ENCODE measurements at regions not wholly inside any gene's neighbourhood (a gene's known extent, or its start where the extent isn't known, plus 50 kb on each side); places are given as distances from the start of the nearest gene placed in this dataset.

DNA sequence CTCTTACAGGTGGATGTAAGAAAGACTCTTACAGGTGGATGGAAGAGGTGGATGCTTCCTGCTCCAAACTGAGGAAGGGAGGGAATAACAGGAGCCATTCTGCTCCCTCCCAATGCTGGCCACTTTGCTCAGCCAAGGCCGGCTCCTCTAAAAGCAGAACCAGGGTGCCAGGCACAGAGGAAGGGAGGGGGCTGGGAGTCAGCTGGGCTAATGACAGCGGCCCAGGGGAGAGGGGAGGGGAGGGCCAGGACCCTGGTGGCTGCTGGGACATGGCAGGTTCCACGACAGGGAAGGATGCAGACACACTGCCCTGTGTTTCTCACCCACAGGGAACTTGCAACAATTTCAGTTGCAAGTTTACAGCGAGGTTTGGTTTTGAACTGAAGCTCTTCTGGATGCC lies 173.4 kb downstream of the ANAPC1 start:
- DNase-seq (no peak), ATAC-seq (no peak)
- Histone ChIP-seq H3K4me3 (ENCODE audit: low read length) (no peak overlapping the region), H3F3A (ENCODE audit: low read length, unreplicated experiment) (no peaks in the 10 kb centered on the region), H3K4me1 (ENCODE audit: insufficient read depth, low read length) (peaks cover 13% of the 10 kb centered on the region), H4K20me1 (ENCODE audit: low read length) (no peaks in the 10 kb centered on the region), H3K79me2 (ENCODE audit: low read length) (no peaks in the 10 kb centered on the region), H3K9me3 (ENCODE audit: low read length) (no peaks in the 10 kb centered on the region), H3K27me3 (ENCODE audit: low read length) (no peaks in the 10 kb centered on the region), H3K4me2 (ENCODE audit: low read length) (no peak overlapping the region), H3K9ac (ENCODE audit: low read length) (no peak overlapping the region), H3K27ac (ENCODE audit: low read length) (no peak overlapping the region), H2AFZ (ENCODE audit: low read length) (no peak overlapping the region), H3K36me3 (ENCODE audit: low read depth, low read length) (no peaks in the 10 kb centered on the region), H3K9me2 (replicated peaks; ENCODE audit: low read length) (no peaks in the 10 kb centered on the region)
- BruUV-seq (replicated peaks) = no TSS peak
- TF ChIP-seq EZH2 (IDR thresholded peaks at IDR 0.05; ENCODE audit: low read length, unreplicated experiment) (no peak), EZH2phosphoT487 (IDR thresholded peaks at IDR 0.05; ENCODE audit: borderline replicate concordance, low read length) (no peak)
- TF ChIP-seq, protein P1, sequence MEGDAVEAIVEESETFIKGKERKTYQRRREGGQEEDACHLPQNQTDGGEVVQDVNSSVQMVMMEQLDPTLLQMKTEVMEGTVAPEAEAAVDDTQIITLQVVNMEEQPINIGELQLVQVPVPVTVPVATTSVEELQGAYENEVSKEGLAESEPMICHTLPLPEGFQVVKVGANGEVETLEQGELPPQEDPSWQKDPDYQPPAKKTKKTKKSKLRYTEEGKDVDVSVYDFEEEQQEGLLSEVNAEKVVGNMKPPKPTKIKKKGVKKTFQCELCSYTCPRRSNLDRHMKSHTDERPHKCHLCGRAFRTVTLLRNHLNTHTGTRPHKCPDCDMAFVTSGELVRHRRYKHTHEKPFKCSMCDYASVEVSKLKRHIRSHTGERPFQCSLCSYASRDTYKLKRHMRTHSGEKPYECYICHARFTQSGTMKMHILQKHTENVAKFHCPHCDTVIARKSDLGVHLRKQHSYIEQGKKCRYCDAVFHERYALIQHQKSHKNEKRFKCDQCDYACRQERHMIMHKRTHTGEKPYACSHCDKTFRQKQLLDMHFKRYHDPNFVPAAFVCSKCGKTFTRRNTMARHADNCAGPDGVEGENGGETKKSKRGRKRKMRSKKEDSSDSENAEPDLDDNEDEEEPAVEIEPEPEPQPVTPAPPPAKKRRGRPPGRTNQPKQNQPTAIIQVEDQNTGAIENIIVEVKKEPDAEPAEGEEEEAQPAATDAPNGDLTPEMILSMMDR (conservative IDR thresholded peaks at IDR 0.05; ENCODE audit: low read depth, low read length) = no peak
- ChIA-PET POLR2A (ENCODE audit: unreplicated experiment) (interaction anchor here (0.6 to 0.7 kb wide), 2 partner anchors 11 to 88 kb away, joined by 3 to 5 read pairs; no protein-coding TSS in a partner anchor), CTCF (no interaction called here)
- intact Hi-C loops (cut with micrococcal nuclease) = no loop called here

- peaks cover 8% of the 10 kb centered on the region for H3K4me1 ChIP-seq (ENCODE audit: insufficient read depth, low read length)
- no peaks in the 10 kb centered on the region for H3K27me3 ChIP-seq (ENCODE audit: low read length)
- POLR2A ChIA-PET (ENCODE audit: unreplicated experiment) = no interaction called here
- no peak overlapping the region for H3K4me3 ChIP-seq (ENCODE audit: low read length)
- no peaks in the 10 kb centered on the region for H3K9me3 ChIP-seq (ENCODE audit: low read length)
- no TSS peak for BruUV-seq (replicated peaks)
- no peaks in the 10 kb centered on the region for H3K79me2 ChIP-seq (ENCODE audit: low read length)
- no peaks in the 10 kb centered on the region for H4K20me1 ChIP-seq (ENCODE audit: low read length)
- H3K9me2 ChIP-seq (replicated peaks; ENCODE audit: low read length) = no peaks in the 10 kb centered on the region
- H3K27ac ChIP-seq (ENCODE audit: low read length) = no peak overlapping the region
- no peak overlapping the region for H3K9ac ChIP-seq (ENCODE audit: low read length)
- H3K4me2 ChIP-seq (ENCODE audit: low read length) = no peak overlapping the region
- intact Hi-C loops (cut with micrococcal nuclease) = no loop called here
- H3F3A ChIP-seq (ENCODE audit: low read length, unreplicated experiment) = no peaks in the 10 kb centered on the region
- DNase-seq (no peak), ATAC-seq (no peak)
- TF ChIP-seq, protein P1 (conservative IDR thresholded peaks at IDR 0.05; ENCODE audit: low read depth, low read length) = no peak
- TF ChIP-seq EZH2 (IDR thresholded peaks at IDR 0.05; ENCODE audit: low read length, unreplicated experiment) = no peak
- TF ChIP-seq EZH2phosphoT487 (IDR thresholded peaks at IDR 0.05; ENCODE audit: borderline replicate concordance, low read length) = no peak
- CTCF ChIA-PET = no interaction called here
- no peaks in the 10 kb centered on the region for H3K36me3 ChIP-seq (ENCODE audit: low read depth, low read length)
- H2AFZ ChIP-seq (ENCODE audit: low read length) = no peak overlapping the region
These were observed 172.7 kb downstream of the ANAPC1 start for GRCh38 chr2:111711270-111711669.

DNA sequence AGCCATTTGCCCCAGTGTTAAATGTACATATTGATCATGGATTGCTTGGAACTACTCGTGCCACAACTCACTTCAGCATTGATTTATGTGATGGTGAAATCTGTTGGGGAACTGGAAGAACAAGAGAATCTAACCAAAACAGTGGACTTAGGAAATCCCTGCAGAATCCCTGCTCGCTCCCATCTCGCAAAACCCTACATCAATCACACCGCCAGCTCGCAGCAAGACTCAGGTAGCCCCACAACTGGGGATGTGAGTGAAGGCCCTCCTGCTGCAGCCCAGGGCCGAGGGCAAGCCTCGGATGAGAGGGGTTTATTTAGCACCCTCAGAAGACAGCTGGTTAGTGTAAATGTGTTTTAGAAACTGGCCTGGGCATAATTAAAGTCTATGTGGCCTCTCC lies 171.6 kb downstream of the ANAPC1 start:
- H3K4me2 ChIP-seq (ENCODE audit: low read length) = no peak overlapping the region
- H3K36me3 ChIP-seq (ENCODE audit: low read depth, low read length) = no peaks in the 10 kb centered on the region
- no peaks in the 10 kb centered on the region for H4K20me1 ChIP-seq (ENCODE audit: low read length)
- ChIA-PET CTCF (no interaction called here), POLR2A (ENCODE audit: unreplicated experiment) (no interaction called here)
- no peak overlapping the region for H3K27ac ChIP-seq (ENCODE audit: low read length)
- ATAC-seq (no peak), DNase-seq (no peak)
- no peaks in the 10 kb centered on the region for H3K4me1 ChIP-seq (ENCODE audit: insufficient read depth, low read length)
- no peak overlapping the region for H3K9ac ChIP-seq (ENCODE audit: low read length)
- no peaks in the 10 kb centered on the region for H3K27me3 ChIP-seq (ENCODE audit: low read length)
- no peaks in the 10 kb centered on the region for H3K79me2 ChIP-seq (ENCODE audit: low read length)
- no peak overlapping the region for H3K4me3 ChIP-seq (ENCODE audit: low read length)
- no peaks in the 10 kb centered on the region for H3K9me3 ChIP-seq (ENCODE audit: low read length)
- intact Hi-C loops (cut with micrococcal nuclease) = no loop called here
- H3K9me2 ChIP-seq (replicated peaks; ENCODE audit: low read length) = no peaks in the 10 kb centered on the region
- TF ChIP-seq EZH2phosphoT487 (IDR thresholded peaks at IDR 0.05; ENCODE audit: borderline replicate concordance, low read length) (no peak), EZH2 (IDR thresholded peaks at IDR 0.05; ENCODE audit: low read length, unreplicated experiment) (no peak)
- TF ChIP-seq, protein P1 (conservative IDR thresholded peaks at IDR 0.05; ENCODE audit: low read depth, low read length) = no peak
- no peaks in the 10 kb centered on the region for H3F3A ChIP-seq (ENCODE audit: low read length, unreplicated experiment)
- BruUV-seq (replicated peaks) = no TSS peak
- H2AFZ ChIP-seq (ENCODE audit: low read length) = no peak overlapping the region

All from PC-3 (cell line).